ENCODE measurements at regions not wholly inside any gene's neighbourhood (a gene's known extent, or its start where the extent isn't known, plus 50 kb on each side); places are given as distances from the start of the nearest gene placed in this dataset.

- no peaks in the 10 kb centered on the region for H3K4me1 ChIP-seq (ENCODE audit: control insufficient read depth, low read depth, low read length)
- no peak overlapping the region for H3K9ac ChIP-seq (ENCODE audit: low read length)
- H3K27me3 ChIP-seq (ENCODE audit: control insufficient read depth, insufficient read depth, low read length) = no peaks in the 10 kb centered on the region
- no peaks in the 10 kb centered on the region for H3K36me3 ChIP-seq (ENCODE audit: control insufficient read depth, low read depth, low read length)
- no peaks in the 10 kb centered on the region for H3K9me3 ChIP-seq (ENCODE audit: control insufficient read depth, low read depth, low read length)
- H3K4me3 ChIP-seq (ENCODE audit: low read length) = no peak overlapping the region
- H3K27ac ChIP-seq (ENCODE audit: low read length) = no peak overlapping the region
These were observed 433.1 kb upstream of the FZD8 start for GRCh38 chr10:36075196-36075595.

GRCh38 chr10:36073796-36074345 is 431.8 kb upstream of the FZD8 start:
- no peak overlapping the region for H3K4me3 ChIP-seq (ENCODE audit: low read length)
- no peaks in the 10 kb centered on the region for H3K4me1 ChIP-seq (ENCODE audit: control insufficient read depth, low read depth, low read length)
- no peaks in the 10 kb centered on the region for H3K36me3 ChIP-seq (ENCODE audit: control insufficient read depth, low read depth, low read length)
- H3K27ac ChIP-seq (ENCODE audit: low read length) = no peak overlapping the region
- H3K27me3 ChIP-seq (ENCODE audit: control insufficient read depth, insufficient read depth, low read length) = no peaks in the 10 kb centered on the region
- no peak overlapping the region for H3K9ac ChIP-seq (ENCODE audit: low read length)
- no peaks in the 10 kb centered on the region for H3K9me3 ChIP-seq (ENCODE audit: control insufficient read depth, low read depth, low read length)

GRCh38 chr10:36068542-36068941 is 426.4 kb upstream of the FZD8 start:
- Histone ChIP-seq H3K4me1 (ENCODE audit: control insufficient read depth, low read depth, low read length) (no peaks in the 10 kb centered on the region), H3K27ac (ENCODE audit: low read length) (no peak overlapping the region), H3K27me3 (ENCODE audit: control insufficient read depth, insufficient read depth, low read length) (no peaks in the 10 kb centered on the region), H3K4me3 (ENCODE audit: low read length) (no peak overlapping the region), H3K9ac (ENCODE audit: low read length) (no peak overlapping the region), H3K36me3 (ENCODE audit: control insufficient read depth, low read depth, low read length) (no peaks in the 10 kb centered on the region), H3K9me3 (ENCODE audit: control insufficient read depth, low read depth, low read length) (peaks cover 5% of the 10 kb centered on the region)

GRCh38 chr10:36067748-36068147 is 425.7 kb upstream of the FZD8 start:
- H3K9ac ChIP-seq (ENCODE audit: low read length) = no peak overlapping the region
- no peaks in the 10 kb centered on the region for H3K4me1 ChIP-seq (ENCODE audit: control insufficient read depth, low read depth, low read length)
- peaks cover 5% of the 10 kb centered on the region for H3K9me3 ChIP-seq (ENCODE audit: control insufficient read depth, low read depth, low read length)
- no peak overlapping the region for H3K27ac ChIP-seq (ENCODE audit: low read length)
- H3K27me3 ChIP-seq (ENCODE audit: control insufficient read depth, insufficient read depth, low read length) = no peaks in the 10 kb centered on the region
- no peaks in the 10 kb centered on the region for H3K36me3 ChIP-seq (ENCODE audit: control insufficient read depth, low read depth, low read length)
- H3K4me3 ChIP-seq (ENCODE audit: low read length) = no peak overlapping the region

- Histone ChIP-seq H3K9me3 (ENCODE audit: control insufficient read depth, low read depth, low read length) (peaks cover 5% of the 10 kb centered on the region), H3K4me1 (ENCODE audit: control insufficient read depth, low read depth, low read length) (no peaks in the 10 kb centered on the region), H3K4me3 (ENCODE audit: low read length) (no peak overlapping the region), H3K27me3 (ENCODE audit: control insufficient read depth, insufficient read depth, low read length) (no peaks in the 10 kb centered on the region), H3K27ac (ENCODE audit: low read length) (no peak overlapping the region), H3K9ac (ENCODE audit: low read length) (no peak overlapping the region), H3K36me3 (ENCODE audit: control insufficient read depth, low read depth, low read length) (no peaks in the 10 kb centered on the region)
These were observed 424.8 kb upstream of the FZD8 start for GRCh38 chr10:36066850-36067249.

GRCh38 chr10:36066102-36066501 is 424.0 kb upstream of the FZD8 start:
- Histone ChIP-seq H3K9me3 (ENCODE audit: control insufficient read depth, low read depth, low read length) (peaks cover 5% of the 10 kb centered on the region), H3K4me1 (ENCODE audit: control insufficient read depth, low read depth, low read length) (no peaks in the 10 kb centered on the region), H3K9ac (ENCODE audit: low read length) (no peak overlapping the region), H3K27ac (ENCODE audit: low read length) (no peak overlapping the region), H3K4me3 (ENCODE audit: low read length) (no peak overlapping the region), H3K36me3 (ENCODE audit: control insufficient read depth, low read depth, low read length) (no peaks in the 10 kb centered on the region), H3K27me3 (ENCODE audit: control insufficient read depth, insufficient read depth, low read length) (no peaks in the 10 kb centered on the region)

- no peaks in the 10 kb centered on the region for H3K4me1 ChIP-seq (ENCODE audit: control insufficient read depth, low read depth, low read length)
- no peaks in the 10 kb centered on the region for H3K27me3 ChIP-seq (ENCODE audit: control insufficient read depth, insufficient read depth, low read length)
- H3K36me3 ChIP-seq (ENCODE audit: control insufficient read depth, low read depth, low read length) = no peaks in the 10 kb centered on the region
- no peak overlapping the region for H3K27ac ChIP-seq (ENCODE audit: low read length)
- peaks cover 5% of the 10 kb centered on the region for H3K9me3 ChIP-seq (ENCODE audit: control insufficient read depth, low read depth, low read length)
- H3K4me3 ChIP-seq (ENCODE audit: low read length) = no peak overlapping the region
- no peak overlapping the region for H3K9ac ChIP-seq (ENCODE audit: low read length)
These were observed 421.3 kb upstream of the FZD8 start for GRCh38 chr10:36063396-36063795.

GRCh38 chr10:36057731-36058130 is 415.6 kb upstream of the FZD8 start:
- Histone ChIP-seq H3K36me3 (ENCODE audit: control insufficient read depth, low read depth, low read length) (no peaks in the 10 kb centered on the region), H3K27me3 (ENCODE audit: control insufficient read depth, insufficient read depth, low read length) (no peaks in the 10 kb centered on the region), H3K9me3 (ENCODE audit: control insufficient read depth, low read depth, low read length) (no peaks in the 10 kb centered on the region), H3K4me3 (ENCODE audit: low read length) (no peak overlapping the region), H3K4me1 (ENCODE audit: control insufficient read depth, low read depth, low read length) (no peaks in the 10 kb centered on the region), H3K27ac (ENCODE audit: low read length) (no peak overlapping the region), H3K9ac (ENCODE audit: low read length) (no peak overlapping the region)

GRCh38 chr10:36057180-36057579 is 415.1 kb upstream of the FZD8 start:
- H3K27me3 ChIP-seq (ENCODE audit: control insufficient read depth, insufficient read depth, low read length) = no peaks in the 10 kb centered on the region
- H3K27ac ChIP-seq (ENCODE audit: low read length) = no peak overlapping the region
- H3K4me1 ChIP-seq (ENCODE audit: control insufficient read depth, low read depth, low read length) = no peaks in the 10 kb centered on the region
- H3K4me3 ChIP-seq (ENCODE audit: low read length) = no peak overlapping the region
- H3K9me3 ChIP-seq (ENCODE audit: control insufficient read depth, low read depth, low read length) = no peaks in the 10 kb centered on the region
- H3K36me3 ChIP-seq (ENCODE audit: control insufficient read depth, low read depth, low read length) = no peaks in the 10 kb centered on the region
- no peak overlapping the region for H3K9ac ChIP-seq (ENCODE audit: low read length)

- H3K4me3 ChIP-seq (ENCODE audit: low read length) = no peak overlapping the region
- H3K27me3 ChIP-seq (ENCODE audit: control insufficient read depth, insufficient read depth, low read length) = no peaks in the 10 kb centered on the region
- H3K4me1 ChIP-seq (ENCODE audit: control insufficient read depth, low read depth, low read length) = no peaks in the 10 kb centered on the region
- H3K9me3 ChIP-seq (ENCODE audit: control insufficient read depth, low read depth, low read length) = no peaks in the 10 kb centered on the region
- H3K36me3 ChIP-seq (ENCODE audit: control insufficient read depth, low read depth, low read length) = no peaks in the 10 kb centered on the region
- H3K9ac ChIP-seq (ENCODE audit: low read length) = no peak overlapping the region
- H3K27ac ChIP-seq (ENCODE audit: low read length) = no peak overlapping the region
These were observed 411.7 kb upstream of the FZD8 start for GRCh38 chr10:36053775-36054174.

GRCh38 chr10:36053271-36053670 is 411.2 kb upstream of the FZD8 start:
- no peaks in the 10 kb centered on the region for H3K27me3 ChIP-seq (ENCODE audit: control insufficient read depth, insufficient read depth, low read length)
- no peaks in the 10 kb centered on the region for H3K36me3 ChIP-seq (ENCODE audit: control insufficient read depth, low read depth, low read length)
- H3K4me3 ChIP-seq (ENCODE audit: low read length) = no peak overlapping the region
- no peaks in the 10 kb centered on the region for H3K9me3 ChIP-seq (ENCODE audit: control insufficient read depth, low read depth, low read length)
- no peaks in the 10 kb centered on the region for H3K4me1 ChIP-seq (ENCODE audit: control insufficient read depth, low read depth, low read length)
- H3K9ac ChIP-seq (ENCODE audit: low read length) = no peak overlapping the region
- H3K27ac ChIP-seq (ENCODE audit: low read length) = no peak overlapping the region

GRCh38 chr10:36051500-36051991 is 409.4 kb upstream of the FZD8 start:
- Histone ChIP-seq H3K36me3 (ENCODE audit: control insufficient read depth, low read depth, low read length) (no peaks in the 10 kb centered on the region), H3K27ac (ENCODE audit: low read length) (no peak overlapping the region), H3K4me3 (ENCODE audit: low read length) (no peak overlapping the region), H3K27me3 (ENCODE audit: control insufficient read depth, insufficient read depth, low read length) (no peaks in the 10 kb centered on the region), H3K9ac (ENCODE audit: low read length) (no peak overlapping the region), H3K9me3 (ENCODE audit: control insufficient read depth, low read depth, low read length) (no peaks in the 10 kb centered on the region), H3K4me1 (ENCODE audit: control insufficient read depth, low read depth, low read length) (no peaks in the 10 kb centered on the region)
